Posterior vena cava (tissue), 2 donors: ENCODE measurements at regions not wholly inside any gene's neighbourhood (a gene's known extent, or its start where the extent isn't known, plus 50 kb on each side); places are given as distances from the start of the nearest gene placed in this dataset.
"Not testable (repeated sequence)": the region's sequence is repeated elsewhere in the genome, so short reads cannot be mapped to it uniquely, and the experiment has no call there.

ENCODE experiments used
- DNase-seq: peaks from one replicate; pipeline ENCODE4 v3.0.0-alpha.2; 2020; ENCODE audit warnings: low spot score
- intact Hi-C, 2 donors: fragments of 100-400 bp; cut with DNase I; formaldehyde crosslinking; loops; one replicate each; pipeline versions ENCODE4 v1.14.1 to v1.14.2; 2022 to 2023
- donor health status: DM: yes; HTN: yes; CAD: no.
- donor health status: DM: yes; HTN: yes; CAD: no.

DNA sequence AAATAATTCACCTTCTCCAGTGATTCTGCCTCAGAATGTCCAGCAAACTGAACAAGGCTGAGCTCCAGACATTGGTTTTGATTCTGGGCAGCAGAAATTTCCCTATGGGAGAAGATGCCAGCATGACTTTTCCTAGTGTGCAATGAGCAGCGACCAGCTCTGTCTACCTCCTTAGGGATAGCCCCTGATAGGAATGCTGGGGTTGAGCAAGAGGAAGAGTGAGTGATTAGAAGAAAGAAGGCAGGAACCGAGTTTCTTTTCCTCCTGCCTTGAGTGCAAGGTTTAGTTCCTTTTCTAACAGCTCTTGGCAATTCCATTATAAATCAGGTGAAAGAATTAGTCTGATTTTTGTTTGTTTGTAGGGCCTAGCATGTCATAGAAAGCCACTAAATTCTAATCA lies 379.0 kb downstream of the DAD1 start:
- intact Hi-C loops = no loop called here
- DNase-seq = no peak

DNA sequence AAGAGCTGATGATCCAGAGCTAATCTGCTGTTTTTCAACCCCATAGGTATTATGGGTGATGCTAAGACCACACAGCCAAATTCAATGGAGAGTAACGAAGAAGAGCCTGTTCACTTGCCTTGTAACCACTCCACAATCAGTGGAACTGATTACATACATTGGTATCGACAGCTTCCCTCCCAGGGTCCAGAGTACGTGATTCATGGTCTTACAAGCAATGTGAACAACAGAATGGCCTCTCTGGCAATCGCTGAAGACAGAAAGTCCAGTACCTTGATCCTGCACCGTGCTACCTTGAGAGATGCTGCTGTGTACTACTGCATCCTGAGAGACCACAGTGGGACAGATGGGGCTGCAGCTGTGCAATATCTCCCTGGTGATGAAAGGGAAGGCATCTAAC lies 386.0 kb downstream of the DAD1 start:
- intact Hi-C loops = no loop called here
- no peak for DNase-seq

- intact Hi-C loops = no loop called here
- DNase-seq = no peak
Measured at GRCh38 chr14:22202313-22202712, 386.7 kb downstream of the DAD1 start.

DNA sequence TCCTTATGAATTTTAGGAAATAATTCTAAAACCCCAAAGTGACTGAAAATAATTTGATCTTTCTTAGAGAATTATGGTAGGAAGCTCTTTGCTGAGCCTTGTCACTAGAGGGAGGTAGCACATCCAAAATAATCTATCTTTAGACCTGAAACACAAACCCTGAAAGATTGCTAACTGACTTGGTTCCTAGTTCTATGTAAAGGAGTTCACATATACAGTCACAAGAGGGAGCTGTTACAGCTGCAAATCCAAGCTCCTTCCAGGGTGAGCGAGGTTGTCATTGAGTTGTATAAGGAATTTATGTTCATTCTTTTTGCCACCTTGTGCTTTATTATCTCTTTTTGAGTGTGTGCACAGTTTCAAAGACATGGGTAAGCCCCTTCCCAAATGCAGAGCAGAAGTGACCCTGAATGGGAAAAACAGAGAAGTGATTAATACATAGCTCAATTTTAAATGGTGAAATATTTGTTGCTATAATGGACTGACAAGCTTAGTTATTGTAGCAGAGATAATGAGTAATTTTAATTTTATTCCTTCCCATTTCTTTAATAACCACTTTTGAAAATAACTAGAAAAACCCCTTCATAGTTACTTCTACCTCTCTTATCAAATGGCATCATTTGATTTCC lies 387.9 kb downstream of the DAD1 start:
- intact Hi-C loops = no loop called here
- DNase-seq = no peak

DNA sequence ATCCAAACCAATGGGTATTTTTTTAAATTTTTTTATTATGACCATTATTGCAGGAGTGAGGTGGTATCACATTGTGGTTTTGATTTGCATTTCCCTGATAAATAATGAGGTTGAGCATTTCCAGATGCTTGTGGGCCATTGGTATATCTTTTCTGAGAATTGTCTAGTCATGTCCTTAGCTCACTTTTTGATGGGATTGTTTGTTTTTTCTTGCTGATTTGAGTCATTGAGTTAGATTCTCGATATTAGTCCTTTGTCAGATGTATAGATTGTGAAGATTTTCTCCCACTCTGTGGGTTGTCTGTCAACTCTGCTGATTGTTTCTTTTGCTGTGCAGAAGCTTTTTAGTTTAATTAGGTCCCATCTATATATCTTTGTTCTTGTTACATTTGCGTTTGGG lies 388.9 kb downstream of the DAD1 start:
- intact Hi-C loops, DNase-seq: not testable (repeated sequence)

GRCh38 chr14:22194664-22195063 lies 394.4 kb downstream of the DAD1 start:
- intact Hi-C loops = no loop called here
- DNase-seq = no peak

DNA sequence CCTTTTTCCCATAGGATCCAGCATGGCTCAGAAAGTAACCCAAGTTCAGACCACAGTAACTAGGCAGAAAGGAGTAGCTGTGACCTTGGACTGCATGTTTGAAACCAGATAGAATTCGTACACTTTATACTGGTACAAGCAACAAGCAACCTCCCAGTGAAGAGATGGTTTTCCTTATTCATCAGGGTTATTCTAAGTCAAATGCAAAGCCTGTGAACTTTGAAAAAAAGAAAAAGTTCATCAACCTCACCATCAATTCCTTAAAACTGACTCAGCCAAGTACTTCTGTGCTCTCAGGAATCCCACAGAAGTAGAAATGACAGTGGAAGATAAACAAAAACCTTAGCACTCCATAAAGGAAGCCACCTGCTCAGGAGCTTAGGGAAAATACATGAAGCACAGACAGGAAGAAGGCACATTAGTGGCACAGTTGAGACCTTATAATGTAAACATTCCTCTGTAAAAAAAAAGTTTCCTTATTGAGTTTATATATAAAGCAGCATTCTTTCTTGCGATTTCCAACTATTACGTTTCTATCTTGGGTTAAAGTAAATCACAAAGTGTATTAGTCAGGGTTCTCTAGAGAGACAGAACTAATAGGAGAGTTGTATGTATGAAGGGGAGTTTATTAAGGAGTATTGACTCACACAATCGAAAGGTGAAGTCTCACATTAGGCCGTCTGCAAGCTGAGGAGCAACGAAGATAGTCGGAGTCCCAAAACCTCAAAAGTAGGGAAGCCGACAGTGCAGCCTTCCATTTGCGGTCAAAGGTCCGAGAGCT lies 398.4 kb downstream of the DAD1 start:
- intact Hi-C loops = no loop called here

GRCh38 chr14:22189881-22190280 lies 399.1 kb downstream of the DAD1 start:
- intact Hi-C loops = no loop called here
- DNase-seq = no peak

More for the DNA sequence above, 398.4 kb downstream of the DAD1 start:
- no peak for DNase-seq

GRCh38 chr14:22188318-22188717 lies 400.7 kb downstream of the DAD1 start:
- no peak for DNase-seq
- intact Hi-C loops = no loop called here

DNA sequence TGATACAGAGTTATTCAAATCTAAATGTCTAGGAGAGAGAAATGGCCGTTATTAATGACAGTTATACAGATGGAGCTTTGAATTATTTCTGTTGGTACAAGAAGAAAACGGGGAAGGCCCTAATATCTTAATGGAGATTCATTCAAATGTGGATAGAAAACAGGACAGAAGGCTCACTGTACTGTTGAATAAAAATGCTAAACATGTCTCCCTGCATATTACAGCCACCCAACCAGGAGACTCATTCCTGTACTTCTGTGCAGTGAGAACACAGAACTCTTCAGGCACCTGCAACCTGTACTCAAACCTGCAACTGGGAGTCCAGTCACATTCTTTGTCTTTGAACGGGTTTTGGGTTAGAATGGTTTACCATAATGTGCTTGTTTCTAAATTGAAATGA lies 403.2 kb downstream of the DAD1 start:
- intact Hi-C loops = no loop called here
- no peak for DNase-seq

DNA sequence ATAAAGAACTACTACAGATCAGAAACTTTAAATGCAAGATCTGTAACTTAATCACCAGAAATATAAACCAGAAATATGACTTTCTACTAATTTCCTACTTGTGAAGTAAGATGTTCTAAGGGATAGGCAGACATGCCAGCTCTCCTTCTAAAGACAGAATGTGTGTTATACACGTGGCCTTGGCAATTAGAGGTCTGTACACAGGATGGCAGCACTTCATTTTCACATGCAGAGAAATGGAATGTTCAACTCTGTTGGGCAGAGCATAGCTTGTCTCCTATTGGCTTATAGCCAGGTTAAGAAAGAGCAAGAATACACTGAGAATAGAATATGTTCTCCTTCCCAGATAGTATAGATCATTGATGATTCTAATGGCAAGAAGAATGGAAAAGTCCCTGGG lies 403.8 kb downstream of the DAD1 start:
- DNase-seq = no peak
- intact Hi-C loops = no loop called here

- intact Hi-C loops = no loop called here
- DNase-seq = no peak
Measured at GRCh38 chr14:22184830-22185168, 404.2 kb downstream of the DAD1 start.

GRCh38 chr14:22184157-22184829 lies 404.7 kb downstream of the DAD1 start:
- intact Hi-C loops = no loop called here
- DNase-seq = no peak

DNA sequence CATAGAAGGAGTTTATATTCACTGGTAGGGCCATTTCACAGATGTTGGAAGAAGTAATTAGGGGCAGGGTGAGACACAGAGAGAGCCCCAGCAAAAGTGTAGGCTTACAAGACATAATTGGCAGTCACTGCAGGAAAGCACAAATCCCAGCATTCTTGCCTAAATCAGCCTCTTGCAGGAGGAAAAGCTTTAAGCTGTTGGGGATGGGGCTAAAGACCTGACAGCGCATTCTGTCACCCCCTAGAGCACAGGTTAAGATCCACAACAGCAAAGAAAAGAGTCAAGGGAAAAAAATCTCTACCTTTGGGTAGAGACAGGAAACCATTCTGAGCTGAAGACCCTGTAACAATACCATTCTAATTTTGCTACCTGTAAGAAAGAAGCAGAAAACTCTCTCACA lies 409.0 kb downstream of the DAD1 start:
- no peak for DNase-seq
- intact Hi-C loops = no loop called here

GRCh38 chr14:22179190-22179589 lies 409.8 kb downstream of the DAD1 start:
- intact Hi-C loops = no loop called here
- no peak for DNase-seq

- intact Hi-C loops = no loop called here
- DNase-seq = no peak
Measured at GRCh38 chr14:22178333-22178839, 410.6 kb downstream of the DAD1 start.

DNA sequence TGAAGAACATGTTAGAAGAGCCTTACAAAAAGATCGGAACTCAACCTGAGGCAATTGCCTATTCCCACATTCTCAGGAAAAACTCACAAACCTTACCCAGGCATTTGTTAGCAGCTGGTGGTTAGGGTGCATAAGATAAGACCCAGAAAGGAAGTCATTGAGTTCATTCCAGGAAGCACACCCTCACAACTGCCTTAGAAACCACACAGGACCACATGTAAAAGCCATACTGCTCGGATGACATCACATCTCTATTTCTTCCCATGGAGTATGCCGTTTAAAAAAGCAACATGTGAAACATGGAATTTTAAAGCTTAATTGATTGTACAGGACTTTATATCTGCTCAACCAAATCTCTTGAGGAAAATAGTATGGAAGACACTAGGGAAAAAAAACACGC lies 411.2 kb downstream of the DAD1 start:
- intact Hi-C loops = no loop called here
- no peak for DNase-seq

- DNase-seq = no peak
- intact Hi-C loops = no loop called here
Measured at GRCh38 chr14:22176957-22177356, 412.1 kb downstream of the DAD1 start.

GRCh38 chr14:22175278-22175558 lies 413.8 kb downstream of the DAD1 start:
- intact Hi-C loops, DNase-seq: not testable (repeated sequence)

GRCh38 chr14:22174412-22175277 lies 414.4 kb downstream of the DAD1 start:
- intact Hi-C loops = no loop called here
- DNase-seq = no peak
